Fibroblast of skin of back (primary cell): ENCODE measurements at regions not wholly inside any gene's neighbourhood (a gene's known extent, or its start where the extent isn't known, plus 50 kb on each side); places are given as distances from the start of the nearest gene placed in this dataset.

Experiments used
- DNase-seq: peaks from one replicate; pipeline ENCODE4 v3.0.0-alpha.2; 2013

GRCh38 chr11:80173371-80174136 lies 732.7 kb upstream of the TENM4 start:
- DNase-seq = no peak

- no peak for DNase-seq
Observed at GRCh38 chr11:80168796-80169195, 728.0 kb upstream of the TENM4 start.

- DNase-seq = peak; percentile 52
Observed at GRCh38 chr11:80167766-80168165, 726.9 kb upstream of the TENM4 start.

GRCh38 chr11:80165744-80166143 lies 724.9 kb upstream of the TENM4 start:
- DNase-seq = peak; percentile 62

GRCh38 chr11:80163441-80163840 lies 722.6 kb upstream of the TENM4 start:
- DNase-seq = no peak

GRCh38 chr11:80163011-80163410 lies 722.2 kb upstream of the TENM4 start:
- DNase-seq = peak; percentile 63

- DNase-seq = no peak
Observed at GRCh38 chr11:80162387-80162786, 721.6 kb upstream of the TENM4 start.

- DNase-seq = no peak
Observed at GRCh38 chr11:80157447-80157846, 716.6 kb upstream of the TENM4 start.

GRCh38 chr11:80156062-80156461 lies 715.2 kb upstream of the TENM4 start:
- DNase-seq = no peak

- peak; percentile 52 for DNase-seq
Observed at GRCh38 chr11:80155412-80156017, 714.7 kb upstream of the TENM4 start.

GRCh38 chr11:80146232-80146631 lies 705.4 kb upstream of the TENM4 start:
- DNase-seq = no peak

- no peak for DNase-seq
Observed at GRCh38 chr11:80144897-80145594, 704.2 kb upstream of the TENM4 start.

GRCh38 chr11:80136991-80137390 lies 696.2 kb upstream of the TENM4 start:
- peak; percentile 75 for DNase-seq

- no peak for DNase-seq
Observed at GRCh38 chr11:80129396-80129795, 688.6 kb upstream of the TENM4 start.

- DNase-seq = no peak
Observed at GRCh38 chr11:80122211-80122610, 681.4 kb upstream of the TENM4 start.

- DNase-seq = no peak
Observed at GRCh38 chr11:80118073-80118472, 677.2 kb upstream of the TENM4 start.

- no peak for DNase-seq
Observed at GRCh38 chr11:80116796-80117195, 676.0 kb upstream of the TENM4 start.

GRCh38 chr11:80109652-80110051 lies 668.8 kb upstream of the TENM4 start:
- DNase-seq = no peak

- peak; percentile 20 for DNase-seq
Observed at GRCh38 chr11:80109031-80109430, 668.2 kb upstream of the TENM4 start.

GRCh38 chr11:80107415-80107814 lies 666.6 kb upstream of the TENM4 start:
- no peak for DNase-seq

- peak; percentile 33 for DNase-seq
Observed at GRCh38 chr11:80104191-80104590, 663.4 kb upstream of the TENM4 start.

GRCh38 chr11:80103142-80103859 lies 662.5 kb upstream of the TENM4 start:
- peak; percentile 98 for DNase-seq

GRCh38 chr11:80097146-80097545 lies 656.3 kb upstream of the TENM4 start:
- DNase-seq = no peak
